M059J (cell line): ENCODE measurements at regions not wholly inside any gene's neighbourhood (a gene's known extent, or its start where the extent isn't known, plus 50 kb on each side); places are given as distances from the start of the nearest gene placed in this dataset.

Experiments used
- DNase-seq: peaks from one replicate; pipeline ENCODE4 v3.0.0-alpha.2; 2012; ENCODE audit warnings: low read depth

DNA sequence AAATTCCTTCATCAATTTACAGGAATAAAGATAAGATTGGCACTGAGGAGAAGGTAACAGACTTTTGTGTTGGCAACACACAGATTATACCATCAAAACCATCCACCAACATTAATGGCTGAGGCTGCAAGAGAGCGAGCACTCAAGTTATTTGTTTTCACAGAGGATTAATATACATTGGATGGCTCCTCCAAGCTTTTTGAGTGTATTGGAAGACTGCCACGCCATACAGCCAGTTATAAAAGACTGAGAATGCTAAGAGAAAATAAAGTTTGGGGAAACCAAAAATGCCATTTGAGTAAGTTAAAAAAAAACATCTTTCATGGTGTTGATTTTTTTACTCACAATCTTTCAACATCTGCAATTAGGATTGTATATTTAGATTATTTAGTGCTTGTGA, 973.8 kb upstream of the SLC35B3 start:
- no peak for DNase-seq

DNA sequence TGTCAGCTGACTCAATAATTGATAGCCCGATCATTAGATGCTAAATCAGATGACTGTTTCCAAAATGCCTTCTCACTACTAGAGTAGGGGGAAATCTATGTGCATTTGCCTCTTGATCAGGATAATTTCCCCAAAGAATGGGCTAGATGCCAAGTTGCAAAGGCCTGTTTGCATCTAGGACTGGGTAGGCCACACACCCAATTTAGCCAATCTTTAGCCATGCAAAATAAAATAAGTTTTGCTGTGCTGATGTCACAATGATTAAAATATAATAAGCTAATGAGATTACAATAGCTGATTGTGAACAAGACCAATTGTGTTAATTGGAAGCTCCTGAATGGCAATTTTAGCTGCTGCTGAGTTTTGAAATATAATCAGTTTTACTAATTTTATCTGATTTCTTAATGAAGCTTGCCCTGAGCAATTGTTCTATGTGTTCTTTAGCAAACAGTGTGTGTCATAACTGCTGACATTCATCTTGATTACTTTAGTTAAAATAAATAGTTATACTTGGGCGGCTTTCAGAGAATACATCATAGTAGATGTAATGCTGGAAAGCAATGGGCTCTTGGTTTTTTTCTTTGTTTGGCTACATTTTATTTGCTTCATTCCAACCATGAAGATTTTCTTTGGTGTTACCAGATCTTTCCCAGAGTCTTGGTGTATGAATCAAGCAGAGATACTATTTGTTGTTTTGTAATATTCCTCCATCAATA, 973.2 kb upstream of the SLC35B3 start:
- peak; percentile 56 for DNase-seq

DNA sequence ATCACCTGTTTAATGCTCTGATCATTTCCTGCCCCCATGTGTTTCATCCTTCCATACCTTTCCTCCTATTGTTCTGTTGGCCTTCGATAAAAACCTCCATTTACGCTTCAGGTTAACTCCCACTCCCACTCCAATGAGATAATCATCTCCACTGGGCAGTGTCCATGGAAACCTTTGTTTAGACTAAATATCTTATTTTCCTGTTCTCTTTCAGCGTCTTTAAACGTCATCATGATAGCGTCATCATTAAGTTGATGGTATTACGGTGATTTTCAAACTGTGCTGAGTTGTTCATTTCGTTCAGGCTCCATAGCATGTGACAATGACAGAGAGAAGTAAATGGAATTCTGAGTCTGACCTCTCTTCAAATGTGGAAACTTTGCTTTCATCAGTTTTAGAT, 970.5 kb upstream of the SLC35B3 start:
- DNase-seq, result peak; percentile 76

DNA sequence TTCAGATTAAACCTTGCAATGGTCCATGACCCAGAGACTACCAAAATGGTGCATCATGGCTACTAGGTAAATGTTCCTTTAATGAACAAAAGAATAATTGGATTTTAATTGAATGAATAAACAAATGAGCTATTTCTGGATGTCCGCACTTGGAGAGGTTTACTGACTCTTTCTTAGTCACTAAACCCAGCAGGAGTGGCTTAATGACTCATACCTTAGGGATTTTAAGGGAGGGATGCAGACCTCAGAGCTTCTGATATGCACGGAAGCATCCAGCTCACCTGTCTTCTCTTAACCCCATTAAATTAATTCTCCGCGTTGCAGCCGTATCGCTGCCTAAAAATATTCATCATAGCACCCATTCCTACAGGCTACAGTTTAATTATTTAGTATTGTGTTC, 970.0 kb upstream of the SLC35B3 start:
- peak; percentile 98 for DNase-seq

DNA sequence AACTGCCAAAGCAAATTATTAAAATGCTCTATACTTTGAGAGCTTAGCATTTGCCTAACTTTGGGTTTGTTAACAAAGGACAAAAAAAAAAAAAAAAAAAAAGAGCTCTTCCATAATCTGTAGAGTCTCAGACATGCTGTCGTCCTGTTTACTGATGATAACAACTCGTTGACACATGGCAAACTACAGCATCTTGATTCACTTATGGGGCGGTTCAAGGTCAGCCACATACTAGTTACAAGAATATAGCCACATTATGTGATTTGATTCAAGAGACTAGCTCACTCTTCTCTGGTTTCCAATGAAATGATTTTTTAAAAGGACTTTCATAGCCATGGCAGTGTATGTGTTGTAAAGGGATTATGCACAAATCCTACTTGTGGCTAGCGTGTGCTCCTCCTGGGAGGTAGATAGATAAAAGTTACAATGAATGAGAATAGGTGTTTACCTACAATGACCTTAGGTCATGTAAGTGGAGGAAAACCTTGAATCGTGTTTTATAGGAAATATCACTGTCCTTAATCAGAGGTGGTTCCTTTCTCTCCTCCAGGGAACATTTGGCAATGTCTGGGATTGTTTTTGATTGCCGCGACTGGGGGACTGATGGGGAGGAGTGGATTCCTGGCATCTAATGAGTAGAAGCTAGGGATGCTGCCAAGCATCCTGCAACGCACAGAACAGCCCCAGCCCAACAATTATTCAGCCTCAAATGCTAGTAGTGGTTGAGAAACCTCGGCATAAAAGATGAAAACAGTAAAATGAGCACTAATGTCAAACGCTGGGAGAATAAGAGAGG, 969.2 kb upstream of the SLC35B3 start:
- peak; percentile 82 for DNase-seq

DNA sequence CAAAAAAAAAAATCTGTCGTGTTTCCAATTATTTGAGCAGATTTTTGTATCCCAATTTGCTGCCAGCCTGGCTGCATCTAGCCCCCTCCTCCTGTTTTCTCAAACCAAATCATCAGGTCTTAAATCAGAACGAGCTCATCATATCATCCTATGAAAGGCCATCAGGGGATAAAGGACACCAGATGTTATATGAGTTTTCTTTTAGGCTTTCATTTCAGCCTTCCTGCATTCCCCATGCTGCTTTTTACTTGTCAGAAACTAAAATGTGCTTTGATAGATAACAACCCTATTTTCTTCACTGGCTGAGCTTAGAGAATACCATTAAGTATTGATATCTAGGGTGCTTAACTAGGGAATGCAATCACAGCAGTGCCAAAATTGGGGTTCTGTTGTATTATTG, 968.4 kb upstream of the SLC35B3 start:
- no peak for DNase-seq

DNA sequence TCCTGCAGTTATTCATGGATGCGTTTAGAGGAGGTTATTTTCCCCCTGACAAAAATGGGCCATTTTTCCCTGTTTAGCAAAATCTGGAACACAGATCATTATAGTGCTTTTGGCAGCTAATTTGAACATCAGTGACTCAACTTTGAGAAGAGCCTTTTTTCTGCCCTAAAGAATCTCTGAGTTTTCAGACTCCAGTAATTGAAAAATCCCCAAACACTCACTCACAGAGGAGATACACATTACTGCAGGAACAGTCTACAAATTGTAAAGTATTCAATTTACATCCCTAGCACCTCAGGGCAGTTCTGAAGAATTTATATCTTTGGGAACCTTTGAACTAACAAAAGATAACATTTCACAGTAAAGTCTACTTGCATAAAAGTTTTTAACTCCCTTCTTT, 966.6 kb upstream of the SLC35B3 start:
- DNase-seq, result peak; percentile 12

DNA sequence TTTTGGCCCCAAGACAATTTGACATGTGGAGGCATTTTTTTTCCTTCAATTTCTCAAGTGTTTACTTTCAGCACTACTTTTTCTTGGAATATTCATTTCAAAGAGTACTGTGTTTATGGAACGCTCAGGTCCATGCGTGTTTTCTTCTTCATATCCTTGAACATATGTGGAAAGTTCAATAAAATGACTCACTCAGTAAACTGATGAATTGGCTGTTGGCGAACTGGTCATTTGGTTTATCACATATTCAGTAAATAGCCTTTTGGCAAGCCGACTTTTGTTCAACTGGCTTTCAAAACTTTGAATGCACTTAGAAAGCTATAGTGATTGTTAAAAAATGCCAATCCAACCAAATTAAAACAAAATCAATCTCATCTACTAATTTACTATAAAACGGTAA, 964.6 kb upstream of the SLC35B3 start:
- no peak for DNase-seq

DNA sequence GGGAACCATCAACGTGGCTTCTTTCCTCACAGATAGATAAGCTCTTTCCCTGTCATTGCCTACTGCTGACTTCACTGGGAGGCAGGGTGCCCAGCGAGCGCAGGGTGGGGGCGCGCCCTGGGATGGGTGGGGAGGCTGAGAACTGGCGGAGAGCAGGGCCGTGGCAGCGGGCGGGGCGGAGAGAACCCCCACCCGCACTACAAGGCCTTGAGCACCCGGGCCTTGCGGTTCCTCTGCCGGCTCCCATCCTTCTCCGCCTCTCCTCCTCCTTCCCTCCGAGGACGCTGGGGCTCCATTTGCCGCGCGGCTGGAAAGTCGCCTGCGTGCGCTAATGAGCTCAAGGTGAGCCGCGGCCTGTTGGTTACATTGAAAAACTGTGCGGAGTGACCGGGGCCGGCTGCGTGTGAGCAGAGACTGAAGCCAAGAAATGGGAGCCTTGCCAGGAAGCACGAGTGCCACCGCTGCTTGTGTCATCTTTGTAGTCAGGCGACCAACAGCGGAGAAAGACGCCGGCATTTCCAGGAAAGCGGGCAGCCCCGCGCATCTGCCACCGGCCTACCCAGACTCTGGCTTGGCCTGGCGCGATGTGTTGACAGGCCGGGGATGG, 963.5 kb upstream of the SLC35B3 start:
- no peak for DNase-seq

DNA sequence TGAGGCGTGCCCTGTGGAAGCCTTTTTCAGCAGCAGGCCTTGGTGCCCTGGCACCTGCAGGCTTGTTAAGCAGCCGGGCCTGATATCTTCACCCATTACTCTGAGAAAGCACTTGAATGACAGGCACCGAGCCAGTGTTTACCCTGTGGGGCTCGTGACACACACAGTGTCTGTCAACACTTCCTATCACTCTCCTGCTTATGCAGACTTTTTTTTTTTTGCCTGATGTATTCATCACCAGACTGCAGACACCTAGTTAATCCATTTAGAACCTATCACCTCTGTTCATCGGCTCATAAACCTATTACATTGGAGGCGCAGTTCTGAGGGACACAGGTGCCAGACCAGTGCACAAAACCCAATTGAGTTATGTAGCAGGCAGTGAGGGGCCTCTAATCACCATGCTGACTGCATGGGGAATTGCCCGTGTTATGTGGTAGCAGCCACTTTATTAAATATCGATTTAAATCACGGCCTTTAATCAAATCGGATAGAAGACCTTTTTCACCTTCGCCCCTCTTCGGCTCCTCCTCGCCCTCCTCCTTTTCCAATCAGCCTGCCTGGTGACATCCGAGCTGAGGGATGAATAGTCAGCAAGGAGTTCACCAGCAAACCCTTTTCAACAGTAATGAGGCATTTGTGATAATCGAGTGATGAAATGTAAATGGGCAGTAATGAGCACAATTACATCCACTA, 962.9 kb upstream of the SLC35B3 start:
- peak; percentile 61 for DNase-seq

DNA sequence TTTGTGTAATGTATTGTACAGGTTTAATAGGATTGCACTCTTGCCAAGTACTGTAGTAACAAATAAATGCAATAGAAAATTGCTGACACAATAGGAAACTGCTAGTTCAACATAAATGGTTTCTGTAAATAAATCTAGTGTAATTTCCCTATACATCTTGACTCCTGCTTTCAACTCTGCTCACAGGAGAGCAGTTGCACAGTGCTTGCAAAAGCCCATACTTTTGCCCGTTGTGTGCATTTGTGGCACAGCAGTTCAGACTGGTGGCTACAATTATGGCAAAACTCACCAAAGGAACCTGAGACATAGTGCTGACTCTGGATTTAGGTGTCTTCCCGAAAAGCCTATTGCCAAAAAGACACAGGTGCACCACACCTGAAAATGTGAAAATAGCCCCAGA, 953.3 kb upstream of the SLC35B3 start:
- no peak for DNase-seq

DNA sequence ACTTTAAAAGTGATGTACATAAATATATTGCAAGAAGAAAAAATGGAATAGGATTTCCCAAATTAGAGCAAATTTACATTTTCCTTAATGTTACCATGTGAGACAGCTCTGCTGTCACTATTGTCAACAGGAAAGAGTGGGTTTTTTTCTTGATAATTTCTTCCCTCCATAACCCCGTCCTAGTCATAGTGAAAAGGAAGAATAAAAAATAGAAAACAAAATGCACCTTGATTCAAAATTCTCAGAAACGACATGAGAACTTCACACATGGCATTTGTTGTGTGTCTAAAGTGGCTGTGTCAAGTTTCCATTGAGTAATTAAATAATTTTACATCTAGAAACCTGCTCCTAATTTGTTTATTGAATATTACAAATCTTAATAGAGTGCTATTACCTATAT, 945.2 kb upstream of the SLC35B3 start:
- no peak for DNase-seq

DNA sequence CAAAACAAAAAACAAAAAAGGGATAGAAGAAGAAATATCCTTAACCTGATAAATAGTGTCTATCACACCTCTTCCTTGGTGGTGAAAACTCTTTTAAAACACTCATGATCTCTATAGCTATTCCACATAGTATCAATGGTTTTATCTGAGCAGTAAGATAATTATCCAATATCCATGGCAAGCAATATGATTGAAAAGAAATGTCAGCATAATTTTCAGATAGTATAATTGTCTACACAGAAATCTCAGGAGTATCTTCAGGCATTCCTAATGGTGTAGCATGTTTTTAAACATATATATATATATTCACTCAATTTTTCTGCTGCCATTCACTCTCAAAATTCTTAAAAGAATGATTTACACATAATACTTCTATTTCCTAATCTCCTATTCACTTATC, 938.0 kb upstream of the SLC35B3 start:
- no peak for DNase-seq

DNA sequence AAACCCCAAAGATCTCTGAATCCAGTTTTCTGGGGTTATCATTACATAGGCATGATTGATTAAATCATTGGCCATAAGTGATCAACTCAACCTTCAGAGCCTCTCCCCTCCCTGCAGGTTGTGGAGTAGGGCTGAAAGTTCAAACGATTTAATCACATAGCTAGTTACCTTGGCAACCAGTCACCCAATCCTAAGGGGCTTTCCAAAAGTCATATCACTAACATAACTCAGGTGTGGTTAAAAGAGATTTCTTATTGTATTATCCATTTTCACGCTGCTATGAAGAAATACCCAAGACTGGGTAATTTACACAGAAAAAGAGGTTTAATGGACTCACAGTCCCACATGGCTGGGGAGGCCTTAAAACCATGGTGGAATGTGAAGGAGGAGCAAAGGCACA, 935.1 kb upstream of the SLC35B3 start:
- no peak for DNase-seq

DNA sequence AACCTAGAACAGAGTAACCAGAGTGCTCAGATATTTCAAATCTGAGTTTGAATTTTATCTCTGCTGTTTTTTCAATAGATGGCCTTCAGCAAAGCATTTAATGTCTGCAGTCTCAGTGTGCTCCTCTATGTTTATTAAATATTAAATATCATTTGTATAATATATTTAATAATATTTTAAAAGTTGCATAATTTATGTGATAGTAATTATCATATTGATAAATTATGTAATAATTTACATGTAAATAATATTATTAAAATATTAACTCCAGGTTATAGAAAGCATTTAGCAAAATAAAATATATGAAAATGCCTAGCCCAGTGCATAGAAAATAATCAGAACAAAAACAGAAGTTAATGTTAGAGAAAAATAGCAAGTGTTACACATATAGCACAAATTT, 930.0 kb upstream of the SLC35B3 start:
- DNase-seq, result no peak

DNA sequence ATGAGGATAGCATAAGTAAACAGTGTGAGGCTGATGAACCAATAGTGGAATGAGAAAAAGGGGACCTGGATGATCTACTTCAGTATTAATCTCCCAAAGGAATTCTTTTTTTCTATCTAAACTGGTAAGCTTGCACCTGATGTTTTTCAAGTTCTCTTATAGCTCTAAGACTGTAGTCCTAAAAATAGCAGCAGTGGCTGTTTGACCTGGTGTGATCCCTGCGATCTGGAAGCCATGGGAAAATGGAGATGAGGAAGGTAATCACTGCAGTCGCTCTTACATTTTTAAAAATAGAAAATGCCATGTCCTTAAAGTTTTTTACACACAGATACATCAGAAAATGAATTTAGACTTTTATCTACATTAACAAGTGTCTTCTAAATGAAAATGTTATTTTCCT, 926.4 kb upstream of the SLC35B3 start:
- peak; percentile 2 for DNase-seq

DNA sequence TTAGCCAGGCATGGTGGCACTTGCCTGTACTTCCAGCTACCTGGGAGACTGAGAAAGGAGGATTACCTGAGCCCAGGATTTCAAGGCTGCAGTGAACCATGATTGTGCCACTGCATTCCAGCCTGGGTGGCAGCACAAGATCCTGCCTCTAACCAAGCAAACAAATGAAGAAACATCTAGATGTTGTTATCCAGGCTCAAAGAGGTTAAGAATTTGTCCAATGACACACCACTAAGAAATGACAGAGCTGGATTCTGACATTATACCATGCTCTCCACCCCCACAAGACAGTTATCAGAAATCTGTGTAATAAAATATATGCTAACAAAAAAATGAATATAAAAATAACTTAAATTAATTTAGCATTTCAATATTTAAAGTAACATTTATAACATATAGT, 925.5 kb upstream of the SLC35B3 start:
- peak; percentile 63 for DNase-seq

DNA sequence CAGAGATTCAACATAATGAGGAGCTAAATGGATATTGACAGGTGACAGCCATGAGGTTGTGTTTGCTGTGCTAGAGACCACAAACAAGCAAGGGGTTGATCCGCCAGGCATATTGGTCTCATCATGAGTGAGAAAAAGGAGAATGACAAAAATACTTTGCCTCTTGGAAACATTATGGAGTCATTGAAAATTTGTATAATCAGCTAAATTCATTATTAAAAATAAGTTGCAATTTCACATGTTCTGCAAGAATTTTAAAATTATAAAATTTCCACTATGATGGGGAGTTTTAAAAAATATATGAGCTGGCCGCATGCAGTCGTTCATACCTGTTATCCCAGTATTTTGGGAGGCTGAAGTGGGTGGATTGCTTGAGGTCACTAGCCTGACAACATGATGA, 912.3 kb upstream of the SLC35B3 start:
- no peak for DNase-seq

DNA sequence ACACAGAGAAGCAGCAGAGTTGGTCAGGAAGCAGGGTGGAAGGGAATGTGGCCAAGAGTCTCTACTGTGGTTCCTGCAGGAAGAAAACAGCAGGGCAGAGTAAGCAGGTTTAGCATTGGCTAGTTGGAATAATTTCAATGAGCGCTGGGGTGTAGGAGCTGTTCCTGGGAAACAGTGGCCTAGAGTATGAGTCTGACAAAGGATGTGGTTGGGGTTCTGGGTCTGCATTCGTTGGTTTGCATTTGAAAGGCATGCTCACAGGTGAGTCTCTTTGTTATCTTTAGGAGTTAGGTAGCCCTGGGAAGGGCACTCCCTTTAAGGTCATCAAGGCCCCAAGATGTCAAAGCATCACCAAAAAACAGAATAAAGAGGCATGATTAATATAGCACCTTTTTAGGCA, 911.6 kb upstream of the SLC35B3 start:
- no peak for DNase-seq

DNA sequence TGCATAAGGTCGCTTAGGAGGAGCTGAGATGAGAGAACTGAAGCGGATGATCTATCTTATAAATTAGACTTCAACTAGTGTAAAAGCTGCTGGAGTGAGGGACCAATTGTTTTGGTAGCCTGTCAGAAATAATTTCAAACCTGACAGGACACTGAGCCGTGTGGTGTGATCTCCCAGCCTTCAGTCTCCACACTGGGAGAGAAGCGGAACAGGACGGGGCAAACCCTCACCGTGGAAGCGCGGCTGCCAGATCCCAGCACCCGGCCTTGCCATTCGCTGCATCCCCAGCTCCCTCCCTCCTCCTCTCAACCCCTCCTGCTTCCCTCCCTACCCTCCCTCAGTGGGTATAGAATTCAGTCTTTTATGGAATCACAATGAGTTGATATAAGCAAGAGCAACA, 900.1 kb upstream of the SLC35B3 start:
- no peak for DNase-seq

DNA sequence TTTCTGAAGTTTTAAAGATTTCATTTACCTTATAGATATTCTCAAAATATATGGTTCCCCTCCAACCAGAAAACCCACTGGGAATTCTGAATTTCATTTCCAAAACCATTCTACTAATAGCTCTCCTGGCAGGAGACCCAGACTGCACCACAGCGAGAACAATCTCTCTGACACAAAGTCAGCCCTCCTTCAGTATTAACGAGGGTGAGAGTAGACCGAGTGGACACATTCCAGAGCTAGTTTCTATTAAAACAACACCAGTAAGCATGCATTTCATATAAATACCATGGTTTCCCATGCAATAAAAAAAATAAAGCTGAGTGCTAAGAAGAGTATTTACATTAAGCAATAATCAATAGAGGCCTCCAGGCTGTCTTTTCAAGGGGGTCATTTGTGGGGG, 899.6 kb upstream of the SLC35B3 start:
- DNase-seq, result peak; percentile 4

DNA sequence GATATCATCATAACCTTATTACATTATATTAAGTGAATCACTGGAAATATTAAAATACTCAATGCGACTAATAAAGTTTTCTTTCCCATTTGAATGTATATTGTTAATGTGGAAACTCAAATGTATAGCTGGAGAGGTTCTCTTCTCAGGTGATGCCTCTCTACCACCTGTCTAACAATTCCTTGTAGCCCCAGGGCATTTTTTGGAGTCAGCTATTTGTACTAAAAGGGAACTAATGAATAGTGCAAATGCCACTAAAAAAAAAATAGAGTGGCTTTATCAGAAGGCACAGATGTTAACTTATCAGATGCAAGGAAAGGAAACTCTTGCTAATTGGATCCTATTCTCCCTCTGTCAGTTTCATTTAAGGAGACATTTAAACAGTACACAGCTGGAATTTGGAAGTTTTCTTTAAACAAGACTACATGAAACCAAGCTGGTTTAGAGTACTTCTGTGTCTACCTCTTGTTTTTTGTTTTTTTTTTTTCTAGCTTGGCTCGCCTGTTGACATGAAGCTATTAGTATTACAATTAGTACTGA, 897.0 kb upstream of the SLC35B3 start:
- DNase-seq, result no peak
